Vagina (tissue), 2 donors: ENCODE measurements at regions not wholly inside any gene's neighbourhood (a gene's known extent, or its start where the extent isn't known, plus 50 kb on each side); places are given as distances from the start of the nearest gene placed in this dataset.

ENCODE experiments used
- DNase-seq, 2 donors: peaks; one replicate each; pipeline ENCODE4 v3.0.0-alpha.2; 2017; ENCODE audit errors: extremely low spot score in 2 of 2
- H3K27ac ChIP-seq: fragments of 200-600 bp; sonication (generic); one replicate; pipeline ENCODE4 v1.5.1; 2019
- H3K27me3 ChIP-seq: fragments of 200-600 bp; sonication (generic); one replicate; pipeline ENCODE4 v1.5.1; 2019
- H3K36me3 ChIP-seq, 2 donors: fragments of 200-600 bp; sonication (generic); one replicate each; pipeline ENCODE4 v1.5.1; 2017 to 2019
- H3K4me1 ChIP-seq: fragments of 200-600 bp; sonication (generic); one replicate; pipeline ENCODE4 v1.5.1; 2019
- H3K4me3 ChIP-seq, 2 donors: fragments of 200-600 bp; sonication (generic); 1 replicate in 1 of 2; 2 replicates in 1 of 2; pipeline ENCODE4 v1.5.1; 2016 to 2019
- H3K9me3 ChIP-seq: fragments of 200-600 bp; sonication (generic); one replicate; pipeline ENCODE4 v1.5.1; 2019
- CTCF ChIP-seq, 3 experiments: fragments of 450-650 bp in 2 of 3; fragments of 200-600 bp in 1 of 3; sonication (generic) in 1 of 3; IDR thresholded peaks; one replicate each; pipeline ENCODE4 v1.5.1; 2017 to 2019; ENCODE audit warnings: antibody characterized with exemption in 3 of 3, mild to moderate bottlenecking in 2 of 3, moderate library complexity in 2 of 3
- POLR2A ChIP-seq, 2 donors: fragments of 450-650 bp; IDR thresholded peaks; one replicate each; pipeline ENCODE4 v1.6.1; 2017; ENCODE audit warnings: antibody characterized with exemption in 2 of 2, mild to moderate bottlenecking in 2 of 2, moderate library complexity in 2 of 2
- POLR2AphosphoS5 ChIP-seq, 2 donors: sonication (generic); formaldehyde crosslinking; IDR thresholded peaks; one replicate each; pipeline ENCODE4 v1.9.0; 2017; ENCODE audit warnings: antibody characterized with exemption in 2 of 2, mild to moderate bottlenecking in 2 of 2, low read depth in 1 of 2; ENCODE audit not compliant: insufficient read depth in 1 of 2
- intact Hi-C: fragments of 100-400 bp; cut with DNase I; formaldehyde crosslinking; loops from one replicate; pipeline ENCODE4 v1.15.1; 2023

DNA sequence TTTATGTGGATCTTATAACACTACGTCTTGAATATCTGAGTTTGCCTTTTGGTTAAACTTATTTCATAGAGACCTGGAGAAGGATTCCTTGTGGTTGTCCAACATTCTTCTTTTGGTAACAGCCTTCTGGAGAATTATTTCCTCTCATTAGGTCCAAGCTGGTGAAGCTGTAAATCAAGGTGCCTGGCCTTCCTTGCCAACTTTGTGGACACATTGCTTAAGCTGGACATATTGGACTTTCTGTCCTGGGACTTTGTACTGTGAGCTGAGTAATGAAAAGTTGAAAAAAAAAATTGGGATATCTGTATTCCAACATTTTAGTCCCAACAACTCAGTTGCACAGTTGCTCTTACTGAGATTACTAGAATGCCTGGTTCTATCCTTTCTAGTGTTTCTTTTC lies 186.2 kb downstream of the HAO1 start:
- Histone ChIP-seq H3K27me3 (no peaks in the 10 kb centered on the region), H3K4me3 (no peak overlapping the region), H3K9me3 (no peaks in the 10 kb centered on the region), H3K36me3 (no peaks in the 10 kb centered on the region), H3K4me1 (no peaks in the 10 kb centered on the region), H3K27ac (no peak overlapping the region)
- intact Hi-C loops = no loop called here
- no peak for DNase-seq
- TF ChIP-seq CTCF (IDR thresholded peaks at IDR 0.05) (no peak), POLR2A (IDR thresholded peaks at IDR 0.05) (no peak), POLR2AphosphoS5 (IDR thresholded peaks at IDR 0.05; ENCODE audit: insufficient read depth in 1 of 2, low read depth in 1 of 2) (no peak)

GRCh38 chr20:7758406-7758805 lies 181.9 kb downstream of the HAO1 start:
- TF ChIP-seq POLR2A (IDR thresholded peaks at IDR 0.05) = no peak
- no peak for TF ChIP-seq POLR2AphosphoS5 (IDR thresholded peaks at IDR 0.05; ENCODE audit: insufficient read depth in 1 of 2, low read depth in 1 of 2)
- no peak for TF ChIP-seq CTCF (IDR thresholded peaks at IDR 0.05)

DNA sequence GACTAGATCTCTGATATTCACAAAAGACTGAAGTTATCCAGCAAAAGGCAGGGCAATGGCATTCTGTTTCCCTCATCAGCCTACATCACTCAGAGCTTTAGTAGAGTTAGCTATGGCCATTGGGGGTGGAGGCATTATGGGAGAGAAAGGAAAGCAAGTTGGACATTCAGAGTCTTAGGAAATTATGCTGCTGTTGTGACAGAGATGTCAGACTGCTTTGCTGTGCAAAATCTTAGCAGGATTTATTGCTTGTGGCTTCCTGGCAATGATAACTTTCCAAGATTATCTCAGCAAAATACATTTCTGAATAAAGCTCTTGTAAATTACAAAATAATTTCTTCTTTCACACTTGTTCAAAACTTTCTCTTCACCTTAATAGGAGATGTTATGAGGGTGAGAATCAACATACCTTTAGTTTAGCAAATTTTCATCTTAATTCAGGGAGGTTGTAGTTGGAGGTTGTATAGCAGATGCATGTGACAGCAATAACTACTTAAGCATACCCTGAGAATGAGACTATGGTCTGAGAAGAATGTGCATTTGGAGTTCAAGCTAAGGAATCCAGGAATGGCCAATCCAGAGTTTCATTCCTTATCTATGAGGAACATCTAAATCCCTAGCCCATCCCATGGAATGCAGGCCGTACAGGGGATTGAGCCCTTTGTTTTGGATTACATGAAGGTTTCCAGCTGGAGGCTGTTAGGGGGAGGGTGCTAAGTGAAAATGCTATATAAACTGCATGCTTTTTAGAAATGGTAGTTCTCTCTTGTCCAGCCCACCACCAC lies 179.8 kb downstream of the HAO1 start:
- no peak for DNase-seq
- no peaks in the 10 kb centered on the region for H3K36me3 ChIP-seq
- no peaks in the 10 kb centered on the region for H3K9me3 ChIP-seq
- H3K27ac ChIP-seq = no peak overlapping the region
- intact Hi-C loops = no loop called here
- no peak overlapping the region for H3K4me3 ChIP-seq
- H3K27me3 ChIP-seq = no peaks in the 10 kb centered on the region
- H3K4me1 ChIP-seq = no peaks in the 10 kb centered on the region
- TF ChIP-seq POLR2AphosphoS5 (IDR thresholded peaks at IDR 0.05; ENCODE audit: insufficient read depth in 1 of 2, low read depth in 1 of 2) (no peak), POLR2A (IDR thresholded peaks at IDR 0.05) (no peak), CTCF (IDR thresholded peaks at IDR 0.05) (no peak)

More at GRCh38 chr20:7758406-7758805, 181.9 kb downstream of the HAO1 start:
- Histone ChIP-seq H3K4me1 (no peaks in the 10 kb centered on the region), H3K9me3 (no peaks in the 10 kb centered on the region), H3K36me3 (no peaks in the 10 kb centered on the region), H3K27ac (no peak overlapping the region), H3K27me3 (no peaks in the 10 kb centered on the region), H3K4me3 (no peak overlapping the region)
- intact Hi-C loops = no loop called here
- no peak for DNase-seq

GRCh38 chr20:7765221-7765620 lies 175.0 kb downstream of the HAO1 start:
- Histone ChIP-seq H3K4me3 (no peak overlapping the region), H3K9me3 (no peaks in the 10 kb centered on the region), H3K4me1 (no peaks in the 10 kb centered on the region), H3K36me3 (no peaks in the 10 kb centered on the region), H3K27me3 (no peaks in the 10 kb centered on the region), H3K27ac (no peak overlapping the region)
- no peak for DNase-seq
- TF ChIP-seq POLR2AphosphoS5 (IDR thresholded peaks at IDR 0.05; ENCODE audit: insufficient read depth in 1 of 2, low read depth in 1 of 2) = no peak
- no peak for TF ChIP-seq POLR2A (IDR thresholded peaks at IDR 0.05)
- no peak for TF ChIP-seq CTCF (IDR thresholded peaks at IDR 0.05)
- intact Hi-C loops = no loop called here

DNA sequence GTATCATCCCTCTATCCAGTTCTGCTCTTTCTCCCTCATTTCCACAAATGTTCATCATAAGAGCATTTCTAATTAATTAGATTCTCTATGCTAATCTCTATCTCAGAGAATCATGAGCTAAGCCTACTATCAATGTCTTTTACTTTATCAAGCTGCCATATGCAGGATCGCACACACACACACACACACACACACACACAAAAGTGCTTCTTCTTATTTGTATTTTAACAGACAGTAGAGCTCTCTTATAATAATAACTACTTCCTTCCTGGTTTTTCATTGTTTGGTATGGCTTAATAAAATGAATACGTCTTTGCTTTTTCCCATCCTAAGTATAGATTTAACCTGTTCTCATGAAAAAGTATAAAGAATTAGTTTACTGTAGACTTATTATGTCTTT lies 170.2 kb downstream of the HAO1 start:
- H3K27me3 ChIP-seq = no peaks in the 10 kb centered on the region
- H3K36me3 ChIP-seq = no peaks in the 10 kb centered on the region
- no peaks in the 10 kb centered on the region for H3K4me1 ChIP-seq
- no peak overlapping the region for H3K4me3 ChIP-seq
- no peak for DNase-seq
- no peaks in the 10 kb centered on the region for H3K9me3 ChIP-seq
- intact Hi-C loops = no loop called here
- TF ChIP-seq CTCF (IDR thresholded peaks at IDR 0.05) (no peak), POLR2AphosphoS5 (IDR thresholded peaks at IDR 0.05; ENCODE audit: insufficient read depth in 1 of 2, low read depth in 1 of 2) (no peak), POLR2A (IDR thresholded peaks at IDR 0.05) (no peak)
- H3K27ac ChIP-seq = no peak overlapping the region
